SK-N-SH (cell line): ENCODE measurements at regions not wholly inside any gene's neighbourhood (a gene's known extent, or its start where the extent isn't known, plus 50 kb on each side); places are given as distances from the start of the nearest gene placed in this dataset.

Experiments
- CTCF ChIA-PET: fragments of 300-600, 350-600 bp; formaldehyde crosslinking; extraction: SDS; loops from one replicate; lab custom pipeline; 2021; lab: Yijun Ruan, JAX
- POLR2A ChIA-PET: fragments of 350-600 bp; sonication (Branson Sonifier 250); formaldehyde crosslinking; extraction: SDS; loops from one replicate; lab custom pipeline; 2020; ENCODE audit warnings: antibody characterized with exemption, inconsistent platforms; lab: Yijun Ruan, JAX
- DNase-seq: peaks from one replicate; pipeline ENCODE4 v3.0.0; 2012
- H2AFZ ChIP-seq: fragments of 200-600 bp; sonication (generic); 2 replicates; pipeline ENCODE4 v1.8.1; 2016; ENCODE audit warnings: antibody characterized with exemption, mild to moderate bottlenecking, low read depth
- H3F3A ChIP-seq: fragments of 200-600 bp; sonication (generic); replicated peaks from 2 replicates; pipeline ENCODE3; 2016; ENCODE audit warnings: antibody characterized with exemption, mild to moderate bottlenecking; ENCODE audit not compliant: insufficient read depth
- H3K27ac ChIP-seq, 2 experiments: fragments of 200-500 bp in 1 of 2; fragments of 200-600 bp in 1 of 2; sonication (Bioruptor generic) in 1 of 2; sonication (generic), shearing (Covaris generic) in 1 of 2; 2 replicates each; pipeline versions ENCODE4 v1.5.1 to v1.6.1; 2014 to 2016; ENCODE audit warnings: low read depth in 2 of 2, inconsistent platforms in 1 of 2, low read length in 1 of 2, mild to moderate bottlenecking in 1 of 2, mixed read lengths in 1 of 2
- H3K27me3 ChIP-seq: fragments of 200-600 bp; sonication (generic), shearing (Covaris generic); 2 replicates; pipeline ENCODE4 v1.6.1; 2016; ENCODE audit warnings: mixed run types; ENCODE audit not compliant: insufficient read depth
- H3K36me3 ChIP-seq, 2 experiments: fragments of 200-500 bp in 1 of 2; fragments of 200-600 bp in 1 of 2; sonication (Bioruptor generic) in 1 of 2; sonication (generic) in 1 of 2; replicated peaks in 1 of 2; 2 replicates each; pipeline versions ENCODE3 to v1.5.1; 2014 to 2016; ENCODE audit warnings: low read length in 1 of 2, mild to moderate bottlenecking in 1 of 2; ENCODE audit not compliant: insufficient read depth in 2 of 2, control insufficient read depth in 1 of 2
- H3K4me1 ChIP-seq, 2 experiments: fragments of 200-500 bp in 1 of 2; fragments of 200-600 bp in 1 of 2; sonication (Bioruptor generic) in 1 of 2; sonication (generic), shearing (Covaris generic) in 1 of 2; 2 replicates each; pipeline versions ENCODE4 v1.5.1 to v1.6.1; 2014 to 2016; ENCODE audit warnings: low read depth in 1 of 2, low read length in 1 of 2, mixed run types in 1 of 2; ENCODE audit not compliant: insufficient read depth in 2 of 2, control insufficient read depth in 1 of 2
- H3K4me2 ChIP-seq: fragments of 200-600 bp; sonication (generic), shearing (Covaris generic); 2 replicates; pipeline ENCODE4 v1.6.1; 2017; ENCODE audit warnings: mixed run types
- H3K4me3 ChIP-seq, 2 experiments: fragments of 200-500 bp in 1 of 2; fragments of 200-600 bp in 1 of 2; sonication (Bioruptor generic) in 1 of 2; sonication (generic), shearing (Covaris generic) in 1 of 2; 2 replicates each; pipeline versions ENCODE4 v1.5.1 to v1.8.1; 2014 to 2016; ENCODE audit warnings: low read depth in 2 of 2, inconsistent platforms in 1 of 2, low read length in 1 of 2, mild to moderate bottlenecking in 1 of 2, mixed read lengths in 1 of 2, moderate library complexity in 1 of 2
- H3K79me2 ChIP-seq: fragments of 200-600 bp; sonication (generic); 2 replicates; pipeline ENCODE4 v1.8.1; 2017; ENCODE audit warnings: mild to moderate bottlenecking; ENCODE audit not compliant: insufficient read depth
- H3K9ac ChIP-seq: fragments of 200-600 bp; sonication (generic); 2 replicates; pipeline ENCODE4 v1.6.1; 2017; ENCODE audit warnings: mixed run types
- H3K9me2 ChIP-seq: fragments of 200-600 bp; sonication (generic); 2 replicates; pipeline ENCODE4 v1.6.1; 2017; ENCODE audit warnings: mixed run types
- H3K9me3 ChIP-seq: fragments of 200-600 bp; sonication (generic); 2 replicates; pipeline ENCODE4 v1.6.1; 2017; ENCODE audit warnings: mixed run types, mild to moderate bottlenecking, moderate library complexity
- H4K20me1 ChIP-seq: fragments of 200-600 bp; sonication (generic); 2 replicates; pipeline ENCODE4 v1.6.1; 2017; ENCODE audit warnings: mild to moderate bottlenecking, mixed run types; ENCODE audit not compliant: insufficient read depth
- CTCF ChIP-seq: fragments of 200-600 bp; sonication (generic); IDR thresholded peaks from 2 replicates; pipeline ENCODE4 v1.6.1; 2017; ENCODE audit warnings: antibody characterized with exemption, mild to moderate bottlenecking, moderate library complexity
- ELF1 ChIP-seq: IDR thresholded peaks from 2 replicates; pipeline ENCODE4 v1.4.0; 2012
- EP300 ChIP-seq, 2 experiments: IDR thresholded peaks; 2 replicates each; pipeline versions ENCODE4 v1.4.0 to v1.6.1; 2012; ENCODE audit warnings: borderline replicate concordance in 1 of 2, low read depth in 1 of 2, low read length in 1 of 2
- FOSL2 ChIP-seq: IDR thresholded peaks from 2 replicates; pipeline ENCODE4 v1.4.0; 2012; ENCODE audit warnings: low read depth, mild to moderate bottlenecking, moderate library complexity, borderline replicate concordance
- IRF3 ChIP-seq: fragments of 150-350 bp; IDR thresholded peaks from 2 replicates; pipeline ENCODE4 v1.6.1; 2016; ENCODE audit warnings: mild to moderate bottlenecking, low read depth, low read length
- MEF2A ChIP-seq: IDR thresholded peaks from 2 replicates; pipeline ENCODE4 v1.4.0; 2012; ENCODE audit warnings: low read depth, borderline replicate concordance
- NRF1 ChIP-seq: IDR thresholded peaks from 2 replicates; pipeline ENCODE4 v1.6.1; 2012; ENCODE audit warnings: low read depth, mild to moderate bottlenecking, low read length
- POLR2AphosphoS5 ChIP-seq: IDR thresholded peaks from 2 replicates; pipeline ENCODE4 v1.6.1; 2012; ENCODE audit warnings: low read depth, low read length
- RAD21 ChIP-seq: IDR thresholded peaks from 2 replicates; pipeline ENCODE4 v1.6.1; 2012; ENCODE audit warnings: mild to moderate bottlenecking, low read length
- RXRA ChIP-seq: IDR thresholded peaks from 2 replicates; pipeline ENCODE4 v1.4.0; 2012; ENCODE audit warnings: low read depth, mild to moderate bottlenecking, borderline replicate concordance
- TAF1 ChIP-seq: IDR thresholded peaks from 2 replicates; pipeline ENCODE4 v1.6.1; 2012; ENCODE audit warnings: low read depth, mild to moderate bottlenecking, low read length, moderate library complexity, borderline replicate concordance
- USF1 ChIP-seq: IDR thresholded peaks from 2 replicates; pipeline ENCODE4 v1.4.0; 2012; ENCODE audit warnings: low read depth, borderline replicate concordance
- USF2 ChIP-seq: fragments of 150-350 bp; IDR thresholded peaks from 2 replicates; pipeline ENCODE4 v1.6.1; 2017; ENCODE audit warnings: antibody characterized with exemption, low read length, low read depth, borderline replicate concordance
- YY1 ChIP-seq: IDR thresholded peaks from 2 replicates; pipeline ENCODE4 v1.4.0; 2012; ENCODE audit warnings: low read depth, mild to moderate bottlenecking
- ZBTB33 ChIP-seq: IDR thresholded peaks from 2 replicates; pipeline ENCODE4 v1.4.0; 2012; ENCODE audit warnings: low read depth, borderline replicate concordance
- WGBS: methylation state at CpG from one replicate; pipeline ENCODE4 v1.1.6; 2017; ENCODE audit warnings: low lambda C conversion rate; 5-methylcytosine and 5-hydroxymethylcytosine counted together

GRCh38 chr18:40832362-40832761, 1122.7 kb upstream of the PIK3C3 start:
- Histone ChIP-seq H3K9me3 (no peaks in the 10 kb centered on the region), H3K27ac (no peak overlapping the region), H3K79me2 (no peaks in the 10 kb centered on the region), H3K4me3 (no peak overlapping the region)
- TF ChIP-seq FOSL2 (no peak), MEF2A (no peak), ELF1 (no peak), NRF1 (no peak), USF2 (no peak), RAD21 (no peak), TAF1 (no peak), POLR2AphosphoS5 (no peak), CTCF (no peak), YY1 (no peak), ZBTB33 (no peak), IRF3 (no peak), RXRA (no peak), USF1 (no peak), EP300 (IDR thresholded peaks at IDR 0.05; ENCODE audit: borderline replicate concordance in 1 of 2, low read depth in 1 of 2, low read length in 1 of 2) (no peak)
- TF ChIP-seq, all 33 proteins: peak for 0
- no peak for DNase-seq
- Histone ChIP-seq H3K4me1 (no peaks in the 10 kb centered on the region), H3K4me2 (no peak overlapping the region), H4K20me1 (no peaks in the 10 kb centered on the region), H3K9ac (no peak overlapping the region), H3F3A (no peaks in the 10 kb centered on the region), H3K9me2 (no peaks in the 10 kb centered on the region), H3K36me3 (no peaks in the 10 kb centered on the region), H2AFZ (no peak overlapping the region), H3K27me3 (no peaks in the 10 kb centered on the region)
- POLR2A ChIA-PET, result no interaction called here
- 90% methylated on average over 3 of the region's 3 CpGs for WGBS
- CTCF ChIA-PET, result no interaction called here
